Fibroblast of upper back skin (primary cell): ENCODE measurements at regions not wholly inside any gene's neighbourhood (a gene's known extent, or its start where the extent isn't known, plus 50 kb on each side); places are given as distances from the start of the nearest gene placed in this dataset.
"Not testable (repeated sequence)": the region's sequence is repeated elsewhere in the genome, so short reads cannot be mapped to it uniquely, and the experiment has no call there.

Experiments used
- DNase-seq: peaks from one replicate; pipeline ENCODE4 v3.0.0-alpha.2; 2013

DNA sequence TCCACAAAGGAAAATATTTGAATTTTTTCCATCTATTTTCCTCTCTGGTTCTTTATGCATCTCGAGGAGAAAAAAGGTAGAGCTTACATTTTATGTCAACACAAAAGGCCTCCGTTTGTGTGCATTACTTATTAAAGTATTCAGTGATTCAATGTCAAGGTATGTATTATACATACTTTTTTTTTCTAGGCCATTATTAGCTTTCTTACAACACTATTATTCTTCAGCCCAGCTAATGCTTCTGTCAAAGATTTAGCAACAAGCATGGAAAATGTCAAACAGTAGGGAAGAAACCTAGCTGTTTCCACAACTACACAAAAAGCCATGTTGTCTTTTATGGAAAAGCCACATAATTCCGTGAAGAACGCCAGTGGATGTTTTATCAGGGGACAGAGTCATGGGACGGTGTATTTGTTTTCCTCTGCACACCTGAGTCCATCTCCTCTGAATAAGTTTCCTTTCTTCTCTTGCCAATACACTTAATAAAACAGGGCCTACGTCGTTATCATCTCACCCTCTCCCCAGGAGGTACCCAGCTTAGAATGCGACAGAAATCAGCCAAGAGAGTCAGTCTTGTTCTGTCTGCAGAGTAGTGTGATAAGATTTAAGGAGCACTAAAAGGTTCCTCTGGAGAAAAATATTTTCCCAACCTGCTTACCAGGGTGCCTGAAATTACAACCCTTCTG, 209.7 kb upstream of the AUTS2 start:
- DNase-seq = peak; percentile 74

GRCh38 chr7:69389216-69389615, 209.1 kb upstream of the AUTS2 start:
- no peak for DNase-seq

- DNase-seq = not testable (repeated sequence)
These were observed 204.4 kb upstream of the AUTS2 start for GRCh38 chr7:69393912-69394311.

GRCh38 chr7:69395061-69395714, 203.1 kb upstream of the AUTS2 start:
- DNase-seq = peak; percentile 99

DNA sequence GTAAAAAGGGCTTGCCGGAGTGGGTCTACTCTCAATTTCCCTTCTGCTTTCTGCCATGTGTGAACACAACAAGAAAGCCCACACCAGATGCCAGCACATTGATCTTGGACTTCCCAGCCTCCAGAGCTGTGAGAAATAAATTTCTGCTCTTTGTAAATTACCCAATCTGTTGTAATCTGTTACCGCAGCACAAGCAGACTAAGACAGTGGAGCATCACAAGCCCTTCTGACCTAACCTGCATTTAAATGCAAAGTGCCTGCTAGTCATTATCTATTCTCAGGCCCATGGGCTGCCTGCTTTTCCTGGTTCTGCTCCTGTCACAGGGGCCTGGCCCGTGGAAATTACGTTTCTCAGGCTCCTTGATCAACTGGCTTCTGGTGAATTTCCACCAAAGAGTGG, 199.3 kb upstream of the AUTS2 start:
- DNase-seq = no peak

- DNase-seq = peak; percentile 67
These were observed 198.9 kb upstream of the AUTS2 start for GRCh38 chr7:69399401-69399800.

GRCh38 chr7:69402696-69403095, 195.6 kb upstream of the AUTS2 start:
- DNase-seq = no peak

DNA sequence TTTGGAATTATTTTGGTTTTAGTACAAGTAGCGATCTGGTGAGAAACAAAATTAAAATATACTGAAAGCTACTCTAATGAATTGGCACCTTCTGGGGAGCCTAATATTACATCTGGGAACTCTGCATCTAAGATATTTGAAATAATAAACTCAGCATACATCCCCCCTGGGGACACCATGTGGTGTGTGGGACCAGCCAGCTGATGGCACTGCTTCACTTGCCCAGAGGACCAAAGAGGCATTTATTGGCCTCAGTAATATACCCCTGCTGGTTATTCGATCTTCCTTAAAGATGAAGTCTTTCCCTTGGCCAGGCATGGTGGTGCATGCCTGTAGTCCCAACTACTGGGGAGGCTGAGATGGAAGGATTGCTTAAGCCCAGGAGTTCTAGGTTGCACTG, 195.1 kb upstream of the AUTS2 start:
- DNase-seq = no peak

GRCh38 chr7:69411018-69411417, 187.3 kb upstream of the AUTS2 start:
- DNase-seq = no peak

- DNase-seq = no peak
These were observed 186.8 kb upstream of the AUTS2 start for GRCh38 chr7:69411466-69411865.

DNA sequence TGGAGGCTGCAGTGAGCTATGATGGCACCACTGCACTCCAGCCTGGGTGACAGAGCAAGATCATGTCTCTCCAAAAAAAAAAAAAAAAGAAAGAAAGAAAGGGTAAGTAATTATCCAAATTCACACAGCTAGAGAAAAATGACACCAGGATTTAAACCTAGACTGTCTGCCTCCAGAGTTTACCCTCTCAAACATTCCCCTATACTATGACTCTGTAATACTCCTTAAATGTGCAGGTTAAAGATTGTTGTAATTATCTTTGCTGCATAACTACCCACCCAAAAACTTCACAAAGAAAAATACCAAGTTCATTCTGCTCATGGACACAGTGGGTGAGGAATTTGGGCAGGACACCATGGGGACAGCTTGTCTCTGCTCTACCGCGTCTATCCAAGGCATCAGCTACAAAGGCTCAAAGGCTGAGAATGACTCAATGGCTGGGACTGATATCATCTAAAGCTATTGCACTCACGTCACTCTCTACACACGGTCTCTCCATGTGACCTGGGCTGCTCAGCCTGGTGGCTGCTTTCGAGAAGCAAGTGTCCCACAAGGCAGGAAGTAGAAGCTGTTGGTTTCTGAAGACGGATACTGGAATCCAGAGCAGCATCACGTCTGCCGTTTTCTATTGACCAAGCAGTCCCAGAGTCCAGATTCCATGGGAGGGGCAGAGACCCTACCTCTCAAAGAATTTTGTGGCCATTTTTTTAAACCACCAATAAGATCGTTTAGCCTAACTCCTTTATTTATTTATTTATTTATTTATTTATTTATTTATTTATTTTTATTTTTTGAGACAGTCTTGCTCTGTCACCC, 185.7 kb upstream of the AUTS2 start:
- DNase-seq = peak; percentile 67

GRCh38 chr7:69414555-69414954, 183.7 kb upstream of the AUTS2 start:
- DNase-seq = no peak

- DNase-seq = peak; percentile 77
These were observed 179.2 kb upstream of the AUTS2 start for GRCh38 chr7:69418869-69419670.

- DNase-seq = peak; percentile 54
These were observed 178.3 kb upstream of the AUTS2 start for GRCh38 chr7:69419934-69420333.

GRCh38 chr7:69422574-69422985, 175.7 kb upstream of the AUTS2 start:
- no peak for DNase-seq

- no peak for DNase-seq
These were observed 171.6 kb upstream of the AUTS2 start for GRCh38 chr7:69426705-69427104.

DNA sequence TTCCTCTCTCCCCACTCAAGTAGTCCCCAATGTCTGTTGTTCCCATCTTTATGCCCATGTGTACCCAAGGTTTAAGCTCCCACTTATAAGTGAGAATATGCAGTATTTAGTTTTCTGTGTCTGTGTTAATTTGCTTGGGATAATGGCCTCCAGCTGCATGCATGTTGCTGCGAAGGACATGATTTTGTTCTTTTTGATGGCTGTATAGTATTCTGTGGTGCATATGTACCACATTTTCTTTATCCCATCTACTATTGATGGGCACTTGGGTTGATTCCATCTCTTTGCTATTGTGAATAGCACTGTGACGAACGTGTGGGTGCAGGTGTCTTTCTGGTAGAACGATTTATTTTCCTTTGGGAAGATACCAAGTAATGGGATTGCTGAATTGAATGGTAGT, 170.2 kb upstream of the AUTS2 start:
- DNase-seq = no peak

- peak; percentile 94 for DNase-seq
These were observed 168.3 kb upstream of the AUTS2 start for GRCh38 chr7:69429911-69430383.

DNA sequence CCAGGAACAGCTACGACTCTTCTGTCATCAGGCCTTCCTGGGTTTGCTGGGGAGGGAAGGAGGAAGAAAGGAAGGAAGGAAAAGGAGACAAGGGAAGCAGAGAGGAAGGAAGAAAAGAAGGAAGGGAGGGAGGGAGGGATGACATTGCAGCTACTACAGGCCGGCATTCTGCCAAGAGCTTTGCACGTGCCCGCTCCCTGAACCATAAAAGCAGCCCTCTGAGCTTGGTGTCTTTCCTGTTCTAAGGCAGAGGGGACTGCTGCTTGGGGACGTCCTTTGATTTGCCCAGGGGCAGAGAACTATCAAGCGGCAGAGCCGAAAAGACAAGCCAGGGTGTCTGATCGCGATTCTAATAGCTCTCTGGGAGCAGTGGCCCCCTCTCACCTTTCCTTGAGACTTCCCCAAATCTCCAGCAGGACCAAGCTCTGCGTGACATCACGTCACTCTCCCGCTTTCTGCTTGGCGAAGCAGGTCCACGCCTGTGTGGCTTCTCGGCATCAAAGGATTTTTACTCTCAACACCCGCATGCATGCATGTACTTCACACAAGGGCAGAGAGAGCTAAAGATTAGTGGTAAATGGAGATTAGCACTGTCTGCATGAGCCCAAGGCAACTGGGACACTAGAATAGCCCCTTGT, 167.8 kb upstream of the AUTS2 start:
- DNase-seq = peak; percentile 53

GRCh38 chr7:69431626-69432025, 166.6 kb upstream of the AUTS2 start:
- DNase-seq = no peak

- peak; percentile 39 for DNase-seq
These were observed 166.0 kb upstream of the AUTS2 start for GRCh38 chr7:69432276-69432675.

DNA sequence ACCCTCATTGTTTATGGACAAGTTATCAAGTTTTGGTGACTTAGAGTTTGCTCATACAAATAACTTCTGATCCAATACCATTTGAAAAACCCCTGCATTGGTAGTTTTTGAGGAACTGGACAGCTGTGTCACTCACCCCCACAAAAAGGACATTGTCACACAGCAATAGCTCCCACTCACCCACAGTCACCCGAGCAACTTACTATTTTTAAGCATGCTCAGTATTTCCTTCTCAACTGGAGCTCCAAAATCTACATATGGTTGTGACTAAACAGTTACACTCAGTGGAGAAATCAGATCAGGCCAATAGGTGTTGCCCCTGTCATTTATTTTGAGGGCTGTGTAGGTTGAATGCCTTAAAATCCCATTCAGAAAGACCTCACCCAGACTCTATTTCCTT, 165.2 kb upstream of the AUTS2 start:
- DNase-seq = no peak
